Spinal cord (tissue), 9 donors: ENCODE measurements at regions not wholly inside any gene's neighbourhood (a gene's known extent, or its start where the extent isn't known, plus 50 kb on each side); places are given as distances from the start of the nearest gene placed in this dataset.
A peak's percentile ranks its signal among the peaks of the same experiment; 100 is the strongest.
"Not testable (repeated sequence)": the region's sequence is repeated elsewhere in the genome, so short reads cannot be mapped to it uniquely, and the experiment has no call there.

Experiments used
- DNase-seq, 6 donors: peaks; one replicate each; pipeline versions ENCODE4 v3.0.0 to v3.0.0-alpha.2; 2013 to 2015; ENCODE audit warnings: low spot score in 6 of 6, low read depth in 4 of 6
- H3K27ac ChIP-seq: one replicate; pipeline ENCODE4 v1.5.1; 2013; ENCODE audit warnings: low read depth, low read length, control low read depth
- H3K27me3 ChIP-seq: one replicate; pipeline ENCODE4 v1.6.1; 2013; ENCODE audit warnings: low read length; ENCODE audit not compliant: control insufficient read depth, insufficient read depth
- H3K36me3 ChIP-seq: one replicate; pipeline ENCODE4 v1.6.1; 2013; ENCODE audit warnings: low read length; ENCODE audit not compliant: control insufficient read depth, insufficient read depth
- H3K4me1 ChIP-seq: one replicate; pipeline ENCODE4 v1.6.1; 2013; ENCODE audit warnings: low read length; ENCODE audit not compliant: control insufficient read depth, insufficient read depth
- H3K4me3 ChIP-seq: one replicate; pipeline ENCODE4 v1.5.1; 2013; ENCODE audit warnings: low read depth, low read length, control low read depth
- H3K9me3 ChIP-seq: one replicate; pipeline ENCODE4 v1.6.1; 2013; ENCODE audit warnings: low read length; ENCODE audit not compliant: control insufficient read depth, insufficient read depth
- WGBS: methylation state at CpG from one replicate; pipeline ENCODE4 v1.1.5; 2013; ENCODE audit warnings: missing lambda C conversion rate; ENCODE audit not compliant: insufficient coverage; 5-methylcytosine and 5-hydroxymethylcytosine counted together
- donor health status: healthy.

DNA sequence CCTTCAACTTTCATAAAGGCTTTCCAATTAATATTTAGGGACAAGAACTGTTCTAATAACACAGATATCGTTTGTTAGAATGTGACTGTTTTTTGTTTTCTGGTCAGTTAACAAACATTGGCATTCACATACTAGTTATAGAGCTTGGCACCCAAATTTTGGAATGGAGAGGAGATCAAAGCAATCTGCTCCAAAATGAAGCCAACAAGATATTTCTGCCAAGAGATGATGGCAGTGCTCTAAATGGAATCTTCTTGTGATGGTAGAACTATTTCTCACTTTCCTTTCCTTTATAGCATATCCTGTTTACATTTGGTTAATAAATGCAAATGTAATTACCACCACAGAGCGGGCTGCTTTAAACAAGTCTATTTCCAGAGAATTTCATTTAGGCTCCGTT, 208.3 kb upstream of the RIMS1 start:
- Histone ChIP-seq H3K27me3 (no peaks in the 10 kb centered on the region), H3K36me3 (no peaks in the 10 kb centered on the region), H3K27ac (no peak overlapping the region), H3K4me3 (no peak overlapping the region), H3K9me3 (no peaks in the 10 kb centered on the region), H3K4me1 (no peaks in the 10 kb centered on the region)
- WGBS, result no CpG with 5 or more reads among the region's 3 CpGs
- DNase-seq, result peak in 1 of 6 donors; percentile 63

DNA sequence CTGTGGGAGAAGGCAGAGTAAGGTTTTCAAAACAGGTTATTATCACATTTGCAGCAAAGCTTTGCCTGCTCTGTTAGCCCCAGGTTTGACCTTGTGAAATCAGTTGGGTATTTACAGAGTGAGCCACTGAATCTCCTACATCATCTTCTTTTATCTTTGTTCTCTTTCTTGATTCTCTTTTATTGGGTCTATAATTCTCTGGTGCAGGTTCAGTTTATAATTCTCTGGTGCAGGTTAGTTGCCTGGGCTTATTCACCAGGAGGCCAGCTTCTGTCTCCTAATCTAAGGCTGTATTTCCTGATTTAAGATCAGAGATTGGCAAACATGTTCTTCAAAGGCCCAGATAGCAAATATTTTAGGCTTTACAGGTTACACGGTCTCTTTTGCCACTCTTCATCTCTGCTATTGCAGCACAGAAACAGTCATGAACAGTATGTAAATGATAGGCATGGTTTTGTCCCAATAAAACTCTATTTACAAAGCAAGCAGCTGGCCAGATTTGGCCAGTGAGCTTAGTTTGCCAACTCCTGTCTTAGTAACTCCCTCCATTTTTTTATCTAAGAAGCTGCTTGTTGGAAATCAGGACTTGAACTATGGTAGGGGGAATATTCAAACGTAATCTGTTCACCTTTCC, 205.0 kb upstream of the RIMS1 start:
- H3K4me1 ChIP-seq, result no peaks in the 10 kb centered on the region
- WGBS, result 83% methylated on average over 1 of the region's 2 CpGs
- DNase-seq, result no peak

DNA sequence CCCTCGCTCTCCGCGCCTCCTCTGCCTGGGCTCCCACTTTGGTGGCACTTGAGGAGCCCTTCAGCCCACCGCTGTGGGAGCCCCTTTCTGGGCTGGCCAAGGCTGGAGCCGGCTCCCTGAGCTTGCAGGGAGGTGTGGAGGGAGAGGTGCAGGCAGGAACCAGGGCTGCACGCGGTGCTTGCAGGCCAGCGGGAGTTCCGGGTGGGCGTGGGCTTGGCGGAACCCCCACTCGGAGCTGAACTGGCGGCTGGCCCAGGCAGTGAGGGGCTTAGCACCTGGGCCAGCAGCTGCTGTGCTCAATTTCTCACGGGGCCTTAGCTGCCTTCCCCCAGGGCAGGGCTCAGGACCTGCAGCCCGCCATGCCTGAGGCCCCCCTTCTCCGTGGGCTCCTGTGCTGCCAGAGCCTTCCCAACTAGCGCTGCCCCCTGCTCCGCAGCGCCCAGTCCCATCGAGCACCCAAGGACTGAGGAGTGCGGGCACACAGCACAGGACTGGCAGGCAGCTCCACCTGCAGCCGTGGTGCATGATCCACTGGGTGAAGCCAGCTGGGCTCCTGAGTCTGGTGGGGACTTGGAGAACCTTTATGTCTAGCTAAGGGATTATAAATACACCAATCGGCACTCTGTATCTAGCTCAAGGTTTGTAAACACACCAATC, 200.2 kb upstream of the RIMS1 start:
- WGBS, result 95% methylated on average over 21 of the region's 23 CpGs
- DNase-seq, H3K4me3 ChIP-seq: not testable (repeated sequence)

More for the DNA sequence above, 205.0 kb upstream of the RIMS1 start:
- Histone ChIP-seq H3K36me3 (no peaks in the 10 kb centered on the region), H3K4me3 (no peak overlapping the region), H3K27me3 (no peaks in the 10 kb centered on the region), H3K27ac (no peak overlapping the region), H3K9me3 (no peaks in the 10 kb centered on the region)

DNA sequence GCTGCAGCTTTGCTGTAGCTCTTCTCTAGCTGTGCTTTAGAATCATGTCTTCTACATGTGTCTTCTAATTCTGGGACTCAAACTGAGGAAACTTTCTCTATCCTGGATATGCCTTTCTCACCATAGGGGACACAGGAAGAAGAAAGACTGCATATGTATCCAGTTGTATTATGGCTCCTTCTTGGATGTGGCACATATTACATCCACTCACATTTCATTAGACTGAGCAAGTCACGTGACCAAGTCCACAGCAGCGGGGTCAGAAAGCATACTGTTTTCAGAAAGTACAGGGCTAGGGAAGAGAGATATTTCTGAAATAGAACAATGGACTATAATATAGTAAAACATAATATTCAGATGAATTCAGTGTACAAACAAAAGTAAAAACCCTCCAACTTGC, 187.6 kb upstream of the RIMS1 start:
- H3K27ac ChIP-seq, result no peak overlapping the region
- WGBS, result no CpG with 5 or more reads among the region's 2 CpGs
- no peaks in the 10 kb centered on the region for H3K36me3 ChIP-seq
- H3K9me3 ChIP-seq, result peaks cover 3% of the 10 kb centered on the region
- no peak for DNase-seq
- H3K27me3 ChIP-seq, result no peaks in the 10 kb centered on the region
- no peak overlapping the region for H3K4me3 ChIP-seq
- no peaks in the 10 kb centered on the region for H3K4me1 ChIP-seq

More for the DNA sequence above, 200.2 kb upstream of the RIMS1 start:
- not testable (repeated sequence) for H3K36me3 ChIP-seq, H3K9me3 ChIP-seq, H3K27ac ChIP-seq, H3K27me3 ChIP-seq, H3K4me1 ChIP-seq

DNA sequence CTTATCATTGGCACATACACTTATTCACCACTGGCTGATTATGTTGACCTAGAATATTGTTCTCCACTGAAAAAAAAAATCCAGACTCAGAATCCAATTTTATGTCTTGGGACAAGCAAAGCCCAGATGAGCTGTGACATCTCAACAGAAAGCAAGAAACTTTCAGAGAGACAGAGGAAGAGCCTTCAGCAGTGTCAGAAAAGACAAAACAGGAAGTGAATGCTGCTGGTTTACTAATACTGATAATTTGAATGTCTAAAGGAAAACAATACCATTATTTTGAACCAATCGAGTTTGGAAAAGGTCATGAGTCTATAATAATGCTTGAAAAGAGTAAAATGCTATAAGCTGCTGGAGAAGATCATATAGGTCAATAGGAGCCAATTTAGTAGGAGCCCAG, 179.8 kb upstream of the RIMS1 start:
- no peak overlapping the region for H3K27ac ChIP-seq
- no peaks in the 10 kb centered on the region for H3K9me3 ChIP-seq
- H3K27me3 ChIP-seq, result no peaks in the 10 kb centered on the region
- H3K4me1 ChIP-seq, result no peaks in the 10 kb centered on the region
- DNase-seq, result no peak
- H3K4me3 ChIP-seq, result no peak overlapping the region
- WGBS, result no CpG with 5 or more reads among the region's 1 CpG
- no peaks in the 10 kb centered on the region for H3K36me3 ChIP-seq

DNA sequence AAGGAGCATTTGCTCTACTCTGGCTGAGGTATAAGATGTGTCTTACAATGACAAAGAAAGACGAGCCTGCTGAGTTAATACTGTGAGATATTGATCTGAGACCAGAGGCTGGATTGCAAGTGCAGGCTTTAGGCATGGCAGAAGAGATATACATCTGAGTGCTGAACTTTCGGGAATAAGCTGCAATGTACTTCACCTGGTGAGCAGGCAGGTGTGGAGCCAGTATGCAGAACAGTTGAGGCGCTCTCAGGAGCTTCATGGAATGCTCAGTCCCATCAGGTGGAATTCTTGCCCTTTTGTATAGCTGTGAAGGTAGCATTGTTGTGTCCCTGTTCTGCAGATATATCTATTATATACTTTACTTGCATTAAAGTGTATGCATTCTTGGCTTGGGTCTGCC, 179.3 kb upstream of the RIMS1 start:
- Histone ChIP-seq H3K4me1 (no peaks in the 10 kb centered on the region), H3K27ac (no peak overlapping the region), H3K27me3 (no peaks in the 10 kb centered on the region), H3K9me3 (no peaks in the 10 kb centered on the region), H3K4me3 (no peak overlapping the region), H3K36me3 (no peaks in the 10 kb centered on the region)
- DNase-seq, result no peak
- WGBS, result 88% methylated on average over 3 of the region's 3 CpGs

DNA sequence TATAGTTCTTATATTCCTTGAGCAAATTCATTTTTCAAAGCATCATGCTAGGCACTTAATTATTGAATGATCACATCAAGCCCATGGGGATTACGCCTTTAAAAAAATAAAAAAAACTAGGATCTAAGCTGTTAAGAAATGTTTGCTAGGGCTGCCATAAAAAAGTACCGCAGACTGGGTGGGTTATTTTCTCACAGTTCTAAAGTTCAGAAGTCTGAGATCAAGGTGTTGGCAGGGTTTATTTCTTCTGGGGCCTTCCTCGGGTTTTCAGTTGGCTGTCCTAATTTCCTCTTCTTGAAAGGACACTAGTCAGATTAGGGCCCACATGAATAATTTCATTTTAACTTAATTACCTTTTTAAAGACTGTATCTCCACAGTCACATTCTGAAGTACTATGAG, 165.6 kb upstream of the RIMS1 start:
- DNase-seq, result no peak

DNA sequence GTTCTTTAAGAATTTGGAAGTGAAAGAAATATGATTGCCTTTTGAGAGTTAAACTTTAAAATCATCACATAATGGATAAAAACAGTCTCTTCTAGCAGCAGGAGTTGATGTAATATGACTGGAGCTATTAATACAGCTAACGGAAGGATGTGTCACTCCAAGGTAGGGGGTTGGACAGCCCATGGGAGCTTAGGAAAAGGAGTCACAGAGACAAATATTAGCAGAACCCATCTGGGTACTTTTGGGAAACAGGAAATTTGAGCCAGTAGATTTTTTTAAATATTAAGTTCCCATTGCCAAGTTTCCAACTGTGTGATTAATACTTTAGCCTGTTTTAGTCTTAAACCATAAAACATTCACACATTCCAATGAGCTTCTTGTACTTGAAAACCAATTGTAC, 164.7 kb upstream of the RIMS1 start:
- Histone ChIP-seq H3K4me1 (no peaks in the 10 kb centered on the region), H3K4me3 (no peak overlapping the region), H3K36me3 (no peaks in the 10 kb centered on the region), H3K9me3 (no peaks in the 10 kb centered on the region), H3K27me3 (no peaks in the 10 kb centered on the region), H3K27ac (no peak overlapping the region)
- 67% methylated on average over 1 of the region's 1 CpG for WGBS
- DNase-seq, result no peak

More for the DNA sequence above, 165.6 kb upstream of the RIMS1 start:
- 80% methylated on average over 1 of the region's 3 CpGs for WGBS
- no peaks in the 10 kb centered on the region for H3K4me1 ChIP-seq
- no peaks in the 10 kb centered on the region for H3K36me3 ChIP-seq
- no peaks in the 10 kb centered on the region for H3K27me3 ChIP-seq
- no peaks in the 10 kb centered on the region for H3K9me3 ChIP-seq
- no peak overlapping the region for H3K27ac ChIP-seq
- H3K4me3 ChIP-seq, result no peak overlapping the region

DNA sequence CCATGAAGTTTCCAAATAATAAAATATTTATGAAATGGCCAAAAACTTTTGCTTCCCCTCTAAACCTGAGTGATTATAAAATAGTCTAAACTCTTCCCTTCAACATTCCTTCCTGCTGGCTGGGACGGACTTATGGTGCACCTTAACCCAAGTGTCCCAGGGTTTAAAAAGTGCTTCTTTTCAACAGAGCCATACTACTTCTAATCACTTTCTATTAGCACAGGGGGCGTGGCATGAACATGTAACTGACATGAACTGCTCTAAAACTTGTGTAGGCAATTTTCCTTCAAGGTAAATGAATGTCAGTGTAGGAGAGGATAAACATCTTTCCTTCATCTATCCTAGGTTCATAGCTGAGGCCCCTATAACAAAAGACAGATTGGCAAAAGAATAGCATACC, 163.6 kb upstream of the RIMS1 start:
- H3K9me3 ChIP-seq, result no peaks in the 10 kb centered on the region
- H3K4me3 ChIP-seq, result no peak overlapping the region
- no peak overlapping the region for H3K27ac ChIP-seq
- no peaks in the 10 kb centered on the region for H3K27me3 ChIP-seq
- no peaks in the 10 kb centered on the region for H3K4me1 ChIP-seq
- H3K36me3 ChIP-seq, result no peaks in the 10 kb centered on the region
- no CpG with 5 or more reads among the region's 2 CpGs for WGBS
- DNase-seq, result no peak

DNA sequence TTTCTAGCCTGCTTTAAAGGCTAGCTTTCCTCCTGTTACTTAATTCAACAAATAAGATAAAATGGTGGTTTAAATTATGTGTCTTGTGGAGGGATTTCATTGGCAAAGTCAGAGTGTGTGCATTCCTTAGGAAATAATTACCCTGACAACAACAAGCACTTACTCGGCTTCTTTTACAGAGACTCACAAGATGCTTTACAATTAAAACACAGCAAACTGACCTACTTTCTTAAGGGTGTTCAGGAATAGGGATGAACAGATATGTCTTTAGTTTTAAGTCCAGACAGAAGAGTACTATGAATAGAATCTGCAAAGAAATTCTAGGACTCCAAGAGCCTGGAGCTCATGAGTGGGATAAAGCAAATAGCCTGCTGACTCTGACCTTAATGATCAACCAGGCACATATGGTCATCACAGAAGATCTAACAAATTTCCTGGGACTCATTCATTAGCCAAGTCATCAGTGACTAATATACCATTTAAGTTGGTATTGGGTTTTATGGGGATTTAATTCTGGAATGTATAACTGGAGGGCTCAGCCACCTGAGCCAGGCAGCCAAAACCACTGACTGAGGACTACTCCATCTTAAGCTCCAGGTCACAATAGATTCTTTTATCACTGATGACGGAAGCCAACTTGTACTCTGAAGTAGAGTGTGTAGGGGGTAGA, 161.8 kb upstream of the RIMS1 start:
- no peak overlapping the region for H3K4me3 ChIP-seq
- no peak overlapping the region for H3K27ac ChIP-seq
- peak in 2 of 6 donors; percentile 15 to 39 for DNase-seq
- no peaks in the 10 kb centered on the region for H3K27me3 ChIP-seq
- H3K4me1 ChIP-seq, result no peaks in the 10 kb centered on the region
- no peaks in the 10 kb centered on the region for H3K36me3 ChIP-seq
- H3K9me3 ChIP-seq, result no peaks in the 10 kb centered on the region
- WGBS, result no CpG with 5 or more reads among the region's 2 CpGs
